IMR-90 (cell line): ENCODE measurements at regions not wholly inside any gene's neighbourhood (a gene's known extent, or its start where the extent isn't known, plus 50 kb on each side); places are given as distances from the start of the nearest gene placed in this dataset.
A peak's percentile ranks its signal among the peaks of the same experiment; 100 is the strongest.

ENCODE experiments used
- ATAC-seq: fragments of 200-7000 bp; cut with Tn5 transposase; 2 replicates; pipeline ENCODE4 v1.9.1; 2020; ENCODE audit warnings: low read depth, mild to moderate bottlenecking, moderate library complexity
- BruUV-seq: library from RNA; stranded (reverse); fragments of 400-500 nt; replicated peaks from 2 replicates; lab custom pipeline; 2021; lab: Mats Ljungman, UMichigan
- CTCF ChIA-PET: fragments of 300-600 bp; formaldehyde crosslinking; extraction: SDS; loops from one replicate; lab custom pipeline; 2021; ENCODE audit warnings: antibody characterized with exemption; lab: Yijun Ruan, JAX
- POLR2A ChIA-PET: fragments of 300-600 bp; sonication (Branson Sonifier 250); formaldehyde crosslinking; loops from one replicate; lab custom pipeline; 2022; ENCODE audit warnings: antibody characterized with exemption; ENCODE audit not compliant: unreplicated experiment; lab: Charles Lee
- DNase-seq: peaks from one replicate; pipeline ENCODE4 v3.0.0; 2013
- H2AFZ ChIP-seq: replicated peaks from 2 replicates; pipeline ENCODE3; 2013; ENCODE audit warnings: low read length, mild to moderate bottlenecking; ENCODE audit not compliant: poor library complexity
- H2AK5ac ChIP-seq: 2 replicates; pipeline ENCODE4 v1.6.1; 2013; ENCODE audit warnings: low read depth, low read length, inconsistent platforms
- H2AK9ac ChIP-seq: replicated peaks from 2 replicates; pipeline ENCODE3; 2013; ENCODE audit warnings: mild to moderate bottlenecking, low read depth, low read length, moderate library complexity; ENCODE audit not compliant: poor library complexity
- H2BK120ac ChIP-seq: 2 replicates; pipeline ENCODE4 v1.6.1; 2013; ENCODE audit warnings: low read depth, low read length, inconsistent platforms
- H2BK15ac ChIP-seq: 3 replicates; pipeline ENCODE4 v1.6.1; 2013; ENCODE audit warnings: low read depth, low read length, inconsistent platforms
- H2BK20ac ChIP-seq: 2 replicates; pipeline ENCODE4 v1.6.1; 2013; ENCODE audit warnings: low read depth, mild to moderate bottlenecking, inconsistent platforms, low read length, moderate library complexity
- H2BK5ac ChIP-seq: 2 replicates; pipeline ENCODE4 v1.6.1; 2013; ENCODE audit warnings: mild to moderate bottlenecking, low read depth, low read length, inconsistent platforms; ENCODE audit not compliant: poor library complexity, severe bottlenecking
- H3K14ac ChIP-seq: replicated peaks from 2 replicates; pipeline ENCODE4 v1.6.1; 2013; ENCODE audit warnings: low read depth, low read length, inconsistent platforms
- H3K18ac ChIP-seq: 2 replicates; pipeline ENCODE4 v1.6.1; 2013; ENCODE audit warnings: low read depth, low read length, control low read depth
- H3K23ac ChIP-seq: 2 replicates; pipeline ENCODE4 v1.6.1; 2013; ENCODE audit warnings: low read depth, low read length, inconsistent platforms
- H3K27ac ChIP-seq: 2 replicates; pipeline ENCODE4 v1.5.1; 2013; ENCODE audit warnings: mild to moderate bottlenecking, control low read depth, low read length; ENCODE audit not compliant: insufficient read depth
- H3K27me3 ChIP-seq: 2 replicates; pipeline ENCODE4 v1.6.1; 2013; ENCODE audit warnings: low read length; ENCODE audit not compliant: control insufficient read depth, insufficient read depth
- H3K36me3 ChIP-seq: 2 replicates; pipeline ENCODE4 v1.6.1; 2013; ENCODE audit warnings: low read length, mixed read lengths; ENCODE audit not compliant: control insufficient read depth, insufficient read depth
- H3K4ac ChIP-seq: 2 replicates; pipeline ENCODE4 v1.6.1; 2013; ENCODE audit warnings: low read depth, low read length, inconsistent platforms
- H3K4me1 ChIP-seq: 2 replicates; pipeline ENCODE4 v1.6.1; 2013; ENCODE audit warnings: low read length, mixed read lengths; ENCODE audit not compliant: control insufficient read depth, insufficient read depth
- H3K4me2 ChIP-seq: 2 replicates; pipeline ENCODE4 v1.6.1; 2013; ENCODE audit warnings: low read depth, mild to moderate bottlenecking, control low read depth, low read length, moderate library complexity
- H3K4me3 ChIP-seq: 2 replicates; pipeline ENCODE4 v1.5.1; 2013; ENCODE audit warnings: low read depth, mild to moderate bottlenecking, control low read depth, low read length, moderate library complexity; ENCODE audit not compliant: insufficient read depth
- H3K56ac ChIP-seq: 2 replicates; pipeline ENCODE4 v1.6.1; 2013; ENCODE audit warnings: low read length, inconsistent platforms; ENCODE audit not compliant: insufficient read depth; ENCODE audit errors: extremely low read depth
- H3K79me1 ChIP-seq, 2 experiments: 2 replicates each; pipeline ENCODE4 v1.6.1; 2013; ENCODE audit warnings: low read length in 2 of 2, inconsistent platforms in 1 of 2, low read depth in 1 of 2
- H3K9ac ChIP-seq: 2 replicates; pipeline ENCODE4 v1.6.1; 2013; ENCODE audit warnings: low read depth, low read length, control low read depth
- H3K9me1 ChIP-seq: 2 replicates; pipeline ENCODE4 v1.6.1; 2013; ENCODE audit warnings: low read length, inconsistent platforms; ENCODE audit not compliant: insufficient read depth
- H3K9me3 ChIP-seq: 2 replicates; pipeline ENCODE4 v1.6.1; 2013; ENCODE audit warnings: low read length; ENCODE audit not compliant: control insufficient read depth, insufficient read depth
- H4K20me1 ChIP-seq: 2 replicates; pipeline ENCODE4 v1.6.1; 2013; ENCODE audit warnings: low read length, inconsistent platforms; ENCODE audit not compliant: insufficient read depth
- H4K5ac ChIP-seq: 2 replicates; pipeline ENCODE4 v1.6.1; 2013; ENCODE audit warnings: mild to moderate bottlenecking, low read depth, low read length, control low read depth
- H4K8ac ChIP-seq, 2 experiments: 2 replicates each; pipeline ENCODE4 v1.6.1; 2013; ENCODE audit warnings: low read depth in 2 of 2, low read length in 2 of 2, control low read depth in 1 of 2, inconsistent platforms in 1 of 2
- H4K91ac ChIP-seq: 2 replicates; pipeline ENCODE4 v1.6.1; 2013; ENCODE audit warnings: low read depth, low read length, inconsistent platforms; ENCODE audit not compliant: insufficient read depth
- CHD1 ChIP-seq: IDR thresholded peaks from 2 replicates; pipeline ENCODE4 v1.6.1; 2012; ENCODE audit warnings: low read depth, low read length, improper control_type of control experiment
- MAFK ChIP-seq: IDR thresholded peaks from 2 replicates; pipeline ENCODE4 v1.6.1; 2012; ENCODE audit warnings: low read depth, low read length, improper control_type of control experiment
- MAZ ChIP-seq: IDR thresholded peaks from 2 replicates; pipeline ENCODE4 v1.6.1; 2012; ENCODE audit warnings: low read depth, mild to moderate bottlenecking, low read length, improper control_type of control experiment, moderate library complexity, borderline replicate concordance
- NFE2L2 ChIP-seq: fragments of 150-350 bp; IDR thresholded peaks from 2 replicates; pipeline ENCODE4 v1.6.1; 2016; ENCODE audit warnings: low read depth, mild to moderate bottlenecking, low read length
- RAD21 ChIP-seq: IDR thresholded peaks from 2 replicates; pipeline ENCODE4 v1.6.1; 2012; ENCODE audit warnings: low read length, improper control_type of control experiment
- SMC3 ChIP-seq: fragments of 150-350 bp; IDR thresholded peaks from 2 replicates; pipeline ENCODE4 v1.6.1; 2016; ENCODE audit warnings: low read depth, mild to moderate bottlenecking, antibody characterized with exemption, low read length, moderate library complexity
- WGBS, 2 experiments: methylation state at CpG; one replicate each; pipeline versions ENCODE4 v1.1.5 to v1.1.7; 2013; ENCODE audit warnings: missing lambda C conversion rate in 2 of 2; ENCODE audit not compliant: insufficient read length in 1 of 2; ENCODE audit errors: extremely low coverage in 2 of 2; 5-methylcytosine and 5-hydroxymethylcytosine counted together
- dilution Hi-C: fragments of 300-500 bp; cut with HindIII; formaldehyde crosslinking; loops from one replicate; pipeline ENCODE4 v1.14.3; 2018; ENCODE audit warnings: low sequenced_read_pairs; ENCODE audit not compliant: unreplicated experiment
- in situ Hi-C: fragments of 300-500 bp; cut with MboI; formaldehyde crosslinking; loops from 3 replicates; pipeline ENCODE4 v1.14.3; 2019; ENCODE audit warnings: low sequenced_read_pairs, inconsistent platforms, mixed read lengths
- intact Hi-C: fragments of 100-400 bp; cut with micrococcal nuclease; formaldehyde crosslinking; loops from 2 replicates; pipeline ENCODE4 v1.10.0; 2022
- TF ChIP-seq, protein P1 (sequence below): fragments of 150-350 bp; IDR thresholded peaks from 2 replicates; pipeline ENCODE4 v1.6.1; 2016; ENCODE audit warnings: low read depth, mild to moderate bottlenecking, low read length, moderate library complexity, borderline replicate concordance
- TF ChIP-seq, protein P2 (sequence below): fragments of 150-350 bp; IDR thresholded peaks from 2 replicates; pipeline ENCODE4 v1.6.1; 2017; ENCODE audit warnings: mild to moderate bottlenecking, antibody characterized with exemption, low read length, low read depth

DNA sequence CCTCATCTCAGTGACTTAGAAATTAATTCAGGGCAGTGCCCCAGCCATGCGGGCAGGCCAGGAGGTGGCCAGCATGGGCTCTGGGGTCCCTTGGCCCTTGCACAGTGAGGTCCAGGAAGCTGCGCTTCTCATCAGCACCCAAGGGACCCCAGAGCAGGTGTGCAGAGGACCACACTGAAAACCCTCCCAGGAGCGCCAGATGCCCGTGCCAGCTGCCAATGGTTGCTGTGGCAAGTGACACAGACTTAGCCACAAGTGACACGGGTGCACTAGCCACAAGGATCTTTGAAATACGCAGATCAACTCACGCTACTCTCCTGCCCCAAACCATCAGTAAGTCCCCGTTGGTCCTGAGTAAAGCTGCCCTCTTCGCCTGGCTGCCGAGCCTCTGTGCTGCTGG is 88.1 kb downstream of the ERMARD start:
- Histone ChIP-seq H3K23ac (no peak overlapping the region), H3K36me3 (no peaks in the 10 kb centered on the region), H3K9me3 (no peaks in the 10 kb centered on the region), H3K4me3 (no peak overlapping the region), H3K79me1 (no peaks in the 10 kb centered on the region), H2AK5ac (no peak overlapping the region), H2BK120ac (no peak overlapping the region), H3K27me3 (no peaks in the 10 kb centered on the region; the same call in 1 of the 2 replicates), H4K20me1 (no peaks in the 10 kb centered on the region), H2BK5ac (no peak overlapping the region), H3K56ac (no peak overlapping the region), H3K27ac (no peak overlapping the region), H2BK15ac (no peak overlapping the region), H3K9ac (no peak overlapping the region), H3K4me2 (no peak overlapping the region), H2AK9ac (peak overlapping the region; percentile 23), H3K14ac (no peak overlapping the region), H4K5ac (no peak overlapping the region), H2BK20ac (no peak overlapping the region), H3K9me1 (no peaks in the 10 kb centered on the region), H3K18ac (no peak overlapping the region), H2AFZ (no peak overlapping the region), H3K4me1 (no peaks in the 10 kb centered on the region), H4K8ac (no peak overlapping the region), H4K91ac (no peak overlapping the region), H3K4ac (no peak overlapping the region)
- intact Hi-C loops, result loop anchor here (10.0 kb wide), 1 partner anchor 455 kb away; the partner anchor contains the start of gene DLL1
- POLR2A ChIA-PET, result no interaction called here
- WGBS, 2 experiments, result 83% methylated on average over 8 of the region's 10 CpGs; no CpG with 5 or more reads in 1 of the 2 experiments
- ATAC-seq (no peak), DNase-seq (no peak)
- TF ChIP-seq NFE2L2 (no peak), CHD1 (no peak), MAZ (no peak), SMC3 (no peak), MAFK (no peak), RAD21 (no peak)
- TF ChIP-seq, protein P1, sequence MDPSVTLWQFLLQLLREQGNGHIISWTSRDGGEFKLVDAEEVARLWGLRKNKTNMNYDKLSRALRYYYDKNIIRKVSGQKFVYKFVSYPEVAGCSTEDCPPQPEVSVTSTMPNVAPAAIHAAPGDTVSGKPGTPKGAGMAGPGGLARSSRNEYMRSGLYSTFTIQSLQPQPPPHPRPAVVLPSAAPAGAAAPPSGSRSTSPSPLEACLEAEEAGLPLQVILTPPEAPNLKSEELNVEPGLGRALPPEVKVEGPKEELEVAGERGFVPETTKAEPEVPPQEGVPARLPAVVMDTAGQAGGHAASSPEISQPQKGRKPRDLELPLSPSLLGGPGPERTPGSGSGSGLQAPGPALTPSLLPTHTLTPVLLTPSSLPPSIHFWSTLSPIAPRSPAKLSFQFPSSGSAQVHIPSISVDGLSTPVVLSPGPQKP, result no peak
- TF ChIP-seq, protein P2, sequence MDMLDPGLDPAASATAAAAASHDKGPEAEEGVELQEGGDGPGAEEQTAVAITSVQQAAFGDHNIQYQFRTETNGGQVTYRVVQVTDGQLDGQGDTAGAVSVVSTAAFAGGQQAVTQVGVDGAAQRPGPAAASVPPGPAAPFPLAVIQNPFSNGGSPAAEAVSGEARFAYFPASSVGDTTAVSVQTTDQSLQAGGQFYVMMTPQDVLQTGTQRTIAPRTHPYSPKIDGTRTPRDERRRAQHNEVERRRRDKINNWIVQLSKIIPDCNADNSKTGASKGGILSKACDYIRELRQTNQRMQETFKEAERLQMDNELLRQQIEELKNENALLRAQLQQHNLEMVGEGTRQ, result no peak
- CTCF ChIA-PET, result no interaction called here
- dilution Hi-C loops, result no loop called here
- in situ Hi-C loops, result no loop called here
- BruUV-seq, result no TSS peak
